ENCODE measurements at regions not wholly inside any gene's neighbourhood (a gene's known extent, or its start where the extent isn't known, plus 50 kb on each side); places are given as distances from the start of the nearest gene placed in this dataset.

- DNase-seq (ENCODE audit: low read depth) = no peak
- no peak overlapping the region for H3K4me3 ChIP-seq (ENCODE audit: control insufficient read depth, low read depth, low read length)
- TF ChIP-seq, protein P1, sequence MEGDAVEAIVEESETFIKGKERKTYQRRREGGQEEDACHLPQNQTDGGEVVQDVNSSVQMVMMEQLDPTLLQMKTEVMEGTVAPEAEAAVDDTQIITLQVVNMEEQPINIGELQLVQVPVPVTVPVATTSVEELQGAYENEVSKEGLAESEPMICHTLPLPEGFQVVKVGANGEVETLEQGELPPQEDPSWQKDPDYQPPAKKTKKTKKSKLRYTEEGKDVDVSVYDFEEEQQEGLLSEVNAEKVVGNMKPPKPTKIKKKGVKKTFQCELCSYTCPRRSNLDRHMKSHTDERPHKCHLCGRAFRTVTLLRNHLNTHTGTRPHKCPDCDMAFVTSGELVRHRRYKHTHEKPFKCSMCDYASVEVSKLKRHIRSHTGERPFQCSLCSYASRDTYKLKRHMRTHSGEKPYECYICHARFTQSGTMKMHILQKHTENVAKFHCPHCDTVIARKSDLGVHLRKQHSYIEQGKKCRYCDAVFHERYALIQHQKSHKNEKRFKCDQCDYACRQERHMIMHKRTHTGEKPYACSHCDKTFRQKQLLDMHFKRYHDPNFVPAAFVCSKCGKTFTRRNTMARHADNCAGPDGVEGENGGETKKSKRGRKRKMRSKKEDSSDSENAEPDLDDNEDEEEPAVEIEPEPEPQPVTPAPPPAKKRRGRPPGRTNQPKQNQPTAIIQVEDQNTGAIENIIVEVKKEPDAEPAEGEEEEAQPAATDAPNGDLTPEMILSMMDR (IDR thresholded peaks at IDR 0.05; ENCODE audit: control insufficient read depth, insufficient read depth, low read depth, low read length, missing control alignments) = no peak
Measured at GRCh38 chr9:76557674-76558225, 98.8 kb downstream of the GCNT1 start.

DNA sequence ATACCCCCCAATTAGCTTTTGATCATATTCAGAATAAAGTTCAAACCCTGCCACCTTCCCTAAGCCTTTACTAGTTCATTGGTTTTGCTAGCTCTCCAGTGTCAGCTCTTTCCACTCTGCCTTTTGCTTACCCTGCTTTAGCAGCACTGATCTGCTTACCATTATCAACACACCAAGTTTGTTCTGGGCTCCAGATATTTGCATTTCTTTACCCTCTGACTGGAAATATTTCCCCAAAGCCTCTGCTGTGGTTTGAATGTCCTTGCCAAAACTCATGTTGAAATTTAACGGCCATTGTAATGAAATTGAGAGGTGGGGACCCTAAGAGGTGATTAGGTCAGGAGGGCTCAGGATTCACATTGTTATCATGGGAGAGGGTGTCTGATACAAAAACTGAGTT is 99.5 kb downstream of the GCNT1 start:
- H3K4me3 ChIP-seq (ENCODE audit: control insufficient read depth, low read depth, low read length) = no peak overlapping the region
- TF ChIP-seq, protein P1 (IDR thresholded peaks at IDR 0.05; ENCODE audit: control insufficient read depth, insufficient read depth, low read depth, low read length, missing control alignments) = no peak
- DNase-seq (ENCODE audit: low read depth) = no peak

DNA sequence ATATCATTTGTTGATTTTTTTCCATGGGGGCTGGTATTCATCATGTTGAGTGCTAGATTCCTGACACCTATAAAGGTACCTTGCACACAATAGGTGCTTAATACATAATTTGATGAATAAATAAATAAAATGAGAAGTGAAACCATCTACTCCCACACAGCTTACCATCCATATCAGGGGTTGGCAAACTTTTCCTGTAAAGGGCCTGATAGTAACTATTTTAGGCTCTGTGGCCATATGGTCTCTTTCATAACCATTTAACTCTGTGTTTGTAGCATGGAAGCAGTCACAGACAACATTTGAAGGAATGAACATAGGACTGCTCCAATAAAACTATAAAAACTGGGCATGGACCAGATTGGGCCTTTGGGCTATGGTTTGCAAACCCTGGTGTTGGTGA is 100.3 kb downstream of the GCNT1 start:
- TF ChIP-seq, protein P1 (IDR thresholded peaks at IDR 0.05; ENCODE audit: control insufficient read depth, insufficient read depth, low read depth, low read length, missing control alignments) = no peak
- no peak for DNase-seq (ENCODE audit: low read depth)
- H3K4me3 ChIP-seq (ENCODE audit: control insufficient read depth, low read depth, low read length) = no peak overlapping the region

- TF ChIP-seq, protein P1 (IDR thresholded peaks at IDR 0.05; ENCODE audit: control insufficient read depth, insufficient read depth, low read depth, low read length, missing control alignments) = no peak
- peak; percentile 72 for DNase-seq (ENCODE audit: low read depth)
- no peak overlapping the region for H3K4me3 ChIP-seq (ENCODE audit: control insufficient read depth, low read depth, low read length)
Measured at GRCh38 chr9:76560481-76560922, 101.5 kb downstream of the GCNT1 start.

GRCh38 chr9:76561050-76561713 is 102.2 kb downstream of the GCNT1 start:
- TF ChIP-seq, protein P1 (IDR thresholded peaks at IDR 0.05; ENCODE audit: control insufficient read depth, insufficient read depth, low read depth, low read length, missing control alignments) = no peak
- H3K4me3 ChIP-seq (ENCODE audit: control insufficient read depth, low read depth, low read length) = no peak overlapping the region
- DNase-seq (ENCODE audit: low read depth) = no peak

All from AG09309 (cell line).